ENCODE measurements at regions not wholly inside any gene's neighbourhood (a gene's known extent, or its start where the extent isn't known, plus 50 kb on each side); places are given as distances from the start of the nearest gene placed in this dataset.
A peak's percentile ranks its signal among the peaks of the same experiment; 100 is the strongest.

GRCh38 chr15:35736150-35736549, 190.2 kb upstream of the DPH6 start:
- no peak for DNase-seq

DNA sequence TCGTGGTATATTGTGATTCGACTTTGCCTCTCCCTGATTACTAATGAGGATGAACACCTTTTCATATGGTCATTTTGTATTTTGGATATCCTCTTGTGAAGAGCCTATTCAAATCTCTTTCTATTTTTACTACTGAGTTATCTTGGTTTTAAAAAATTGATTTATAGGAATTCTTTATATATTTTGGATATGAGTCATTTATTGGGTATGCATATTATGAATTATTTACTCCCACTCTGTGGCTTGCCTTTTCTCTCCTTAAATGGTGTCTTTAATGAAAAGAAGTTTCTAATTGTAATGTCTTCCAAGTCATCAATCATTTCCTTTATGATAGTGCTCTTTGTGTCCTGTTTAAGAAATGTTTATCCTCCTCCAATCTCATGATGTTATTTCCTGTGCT, 191.5 kb upstream of the DPH6 start:
- no peak for DNase-seq

GRCh38 chr15:35738370-35738769, 192.4 kb upstream of the DPH6 start:
- DNase-seq: no peak

DNA sequence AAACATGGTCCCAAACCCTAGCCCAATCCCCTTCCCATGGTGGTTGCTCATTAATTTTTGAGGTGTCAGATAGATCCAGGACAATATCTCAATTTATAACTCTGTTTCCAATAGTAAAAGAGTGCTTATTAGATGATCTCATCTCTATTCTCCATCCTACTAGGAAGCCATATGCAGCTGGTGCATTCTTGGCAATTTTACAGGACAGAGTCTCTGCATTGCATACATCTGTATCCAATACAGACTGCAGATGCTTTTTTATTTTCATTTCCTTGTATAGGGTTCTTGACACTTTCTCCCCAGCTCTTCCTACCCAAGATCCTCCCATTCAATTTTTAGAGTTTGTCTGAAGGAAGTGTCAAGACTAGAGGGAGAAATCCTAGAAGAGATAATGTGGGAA, 194.8 kb upstream of the DPH6 start:
- no peak for DNase-seq

- no peak for DNase-seq
Measured at GRCh38 chr15:35741395-35741794, 195.4 kb upstream of the DPH6 start.

DNA sequence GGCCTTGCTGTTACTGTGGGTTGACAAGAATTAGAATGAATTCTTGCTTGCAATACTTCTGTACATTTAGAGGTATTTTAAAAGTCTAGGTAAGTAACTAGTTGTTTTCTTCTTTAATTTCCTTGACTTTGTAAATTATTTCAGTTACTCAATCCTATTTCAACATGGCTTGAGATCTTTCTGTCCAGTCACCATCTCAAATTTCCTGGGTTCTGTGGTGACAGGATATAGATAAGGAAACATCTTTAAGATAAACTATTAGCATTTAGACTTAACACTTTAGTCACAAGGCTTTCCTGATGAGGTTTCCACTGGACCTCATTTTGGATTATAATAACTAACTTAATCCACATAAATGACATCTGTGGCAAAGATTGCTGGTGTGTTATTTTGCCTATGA, 195.9 kb upstream of the DPH6 start:
- DNase-seq: no peak

- DNase-seq: no peak
Measured at GRCh38 chr15:35743321-35743720, 197.4 kb upstream of the DPH6 start.

DNA sequence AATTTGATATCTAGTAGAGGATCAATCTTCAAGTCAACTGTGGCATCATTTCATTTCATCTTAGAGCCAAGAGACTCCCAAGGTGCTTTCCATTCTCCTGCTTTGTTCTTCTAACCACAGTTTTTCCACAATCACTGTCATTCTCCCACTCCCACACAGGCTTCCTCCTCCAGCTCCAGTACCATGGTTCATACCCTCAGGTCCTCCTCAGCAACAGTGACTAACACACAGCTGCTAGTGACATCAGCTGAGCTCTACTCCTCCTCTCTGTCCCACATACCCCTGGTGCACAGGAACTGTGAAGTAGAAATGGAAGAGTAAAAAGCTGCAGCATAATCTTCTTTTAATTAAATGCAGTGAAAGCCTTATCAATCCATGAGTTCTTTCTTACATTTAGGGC, 200.2 kb upstream of the DPH6 start:
- no peak for DNase-seq

GRCh38 chr15:35748105-35748504, 202.1 kb upstream of the DPH6 start:
- DNase-seq: no peak

DNA sequence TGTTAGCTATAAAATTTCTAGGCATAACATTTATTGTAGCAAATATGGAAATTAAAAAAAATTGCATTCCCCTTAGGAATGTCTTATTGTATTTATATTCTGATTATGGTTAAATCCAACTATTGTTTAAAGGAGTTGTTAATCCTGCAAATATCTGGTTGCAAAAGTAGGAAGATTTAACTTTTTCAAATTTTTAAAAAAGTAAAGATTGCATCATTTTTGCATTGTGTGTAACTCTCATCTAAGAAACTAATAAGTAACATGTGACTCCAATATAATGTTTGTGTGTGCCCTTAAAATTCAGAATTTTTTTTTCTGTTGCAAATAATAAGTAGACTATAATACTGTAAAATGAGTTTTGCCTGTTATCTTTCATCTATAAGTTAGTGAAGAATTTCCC, 204.1 kb upstream of the DPH6 start:
- DNase-seq: no peak

GRCh38 chr15:35751413-35752133, 205.6 kb upstream of the DPH6 start:
- peak; percentile 50 for DNase-seq

DNA sequence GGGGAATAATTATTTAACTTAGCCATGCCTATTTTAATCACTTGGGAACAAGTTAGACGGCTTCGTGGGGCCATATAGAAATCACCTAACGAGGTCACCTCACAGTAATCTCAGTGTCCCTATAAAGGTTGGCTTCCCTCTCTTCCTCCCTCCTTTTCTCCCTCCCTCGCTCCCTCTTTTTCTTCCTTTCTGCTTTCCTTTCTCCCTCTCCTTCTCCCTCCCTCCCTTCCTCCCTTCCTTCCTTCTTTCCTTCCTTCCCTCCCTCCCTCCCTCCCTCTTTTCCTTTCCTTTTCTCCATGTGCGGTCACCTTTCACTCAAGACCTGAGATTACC, 206.1 kb upstream of the DPH6 start:
- no peak for DNase-seq

DNA sequence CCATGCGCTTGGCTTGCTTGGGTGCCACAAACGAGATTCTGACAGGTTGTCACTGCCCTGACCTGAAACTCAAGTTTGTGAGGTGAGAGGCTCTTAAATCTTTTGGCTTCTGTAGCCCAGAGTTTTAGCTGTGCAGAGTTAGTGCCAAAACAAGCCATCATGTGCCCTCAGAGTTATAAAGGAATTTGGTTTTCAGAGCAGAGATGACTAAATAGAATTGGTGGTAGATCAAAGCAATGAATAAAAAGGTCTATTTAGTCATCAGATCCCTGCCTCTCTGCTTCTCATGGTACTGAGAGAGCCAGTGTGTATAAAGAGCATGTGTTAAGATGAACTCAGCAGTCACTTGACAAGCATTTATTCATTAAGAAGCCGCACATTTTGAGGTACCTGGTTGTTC, 207.5 kb upstream of the DPH6 start:
- DNase-seq: no peak

GRCh38 chr15:35755237-35755802, 209.4 kb upstream of the DPH6 start:
- no peak for DNase-seq

- no peak for DNase-seq
Measured at GRCh38 chr15:35756623-35757022, 210.7 kb upstream of the DPH6 start.

DNA sequence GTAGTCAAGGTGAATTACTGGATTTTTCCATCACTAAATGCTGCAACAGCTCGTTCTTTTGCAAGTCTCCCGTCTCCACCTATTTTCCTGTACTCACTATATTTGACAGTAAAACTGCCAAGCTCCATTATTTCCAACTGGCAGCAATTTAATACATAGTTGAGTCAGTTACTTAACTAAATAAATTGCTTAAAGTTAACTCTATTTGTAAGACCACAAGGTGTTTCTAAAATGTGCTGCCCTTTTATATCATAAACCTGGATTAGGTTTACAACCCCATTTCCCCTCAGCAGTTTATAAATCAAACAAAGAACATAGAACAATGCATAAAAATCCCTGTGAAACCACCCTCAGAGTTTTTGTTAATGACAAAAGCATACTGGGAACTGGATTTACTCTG, 211.4 kb upstream of the DPH6 start:
- no peak for DNase-seq

DNA sequence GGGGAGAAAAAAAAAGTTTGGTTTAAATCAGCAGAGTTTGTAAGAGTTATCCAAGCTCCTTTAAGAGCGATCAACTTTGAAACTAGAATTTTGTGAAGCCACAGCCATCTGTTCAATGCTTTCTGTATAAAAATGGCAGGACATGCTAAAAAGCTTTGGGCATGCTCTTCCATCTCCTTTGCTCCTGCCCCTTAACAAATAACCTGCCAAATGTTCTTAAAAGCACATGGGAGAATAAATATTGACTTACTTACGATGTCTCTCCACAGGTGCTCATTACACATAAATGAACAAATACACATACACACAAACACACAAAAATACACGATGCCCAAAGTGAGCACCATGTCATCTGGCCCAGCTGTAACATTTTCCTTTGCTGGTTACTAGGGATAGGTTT, 211.8 kb upstream of the DPH6 start:
- DNase-seq: no peak

DNA sequence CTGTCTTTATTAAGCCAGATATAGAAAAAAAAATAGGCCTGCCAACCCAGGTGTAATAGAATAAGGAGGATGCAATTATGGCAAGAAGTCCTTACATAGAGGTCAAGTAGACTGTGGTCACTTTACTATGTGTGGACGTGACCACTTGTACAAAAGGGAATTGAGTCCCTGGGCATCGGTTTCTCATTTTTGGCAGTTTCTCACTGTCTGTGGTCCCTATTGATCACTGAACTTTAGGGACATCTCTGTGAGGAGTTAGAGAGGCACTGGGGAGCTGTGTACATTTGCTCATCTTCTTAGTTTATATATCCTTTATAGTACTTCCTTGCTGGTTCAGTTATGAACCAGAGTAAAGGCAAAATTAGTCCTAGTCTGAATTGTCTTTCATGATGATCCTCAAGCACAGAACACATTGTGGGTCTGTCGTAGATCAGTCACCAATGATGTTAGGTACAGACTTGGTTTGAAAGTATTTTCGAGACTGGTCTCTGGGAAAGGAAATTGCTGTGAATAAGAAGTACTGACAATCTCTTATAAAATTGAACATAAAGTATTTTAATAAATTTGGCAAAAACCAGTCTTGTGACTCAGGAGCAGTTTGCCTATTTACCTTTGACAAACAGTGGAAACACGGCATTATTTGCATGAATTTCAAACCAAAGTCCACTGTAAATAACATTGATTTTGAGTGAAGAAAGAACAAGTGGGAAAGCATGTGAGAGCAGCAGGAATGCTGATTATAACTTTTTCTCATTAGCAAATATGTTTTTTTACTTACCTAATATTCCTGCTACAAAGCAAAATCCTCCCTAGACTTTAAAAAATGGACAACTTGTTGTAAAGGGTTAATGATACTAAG, 218.9 kb upstream of the DPH6 start:
- DNase-seq: no peak

DNA sequence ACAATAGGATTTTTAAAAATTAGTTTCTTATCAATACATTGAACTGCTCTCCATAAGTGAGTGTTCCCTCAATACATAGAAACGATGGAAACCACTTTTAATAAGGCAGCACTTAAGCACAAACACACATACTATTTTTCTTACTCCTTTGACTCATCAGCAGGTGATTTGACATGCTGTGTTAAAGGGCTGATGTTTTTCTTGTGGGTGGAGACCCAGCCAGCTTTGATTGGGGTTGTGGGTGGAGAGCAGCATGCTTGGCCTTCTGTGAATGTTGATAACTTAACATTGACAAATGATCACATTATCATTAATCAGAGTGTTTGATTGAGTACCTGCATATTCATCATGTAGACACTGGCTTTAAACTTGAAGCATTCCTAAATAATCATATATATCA, 223.0 kb upstream of the DPH6 start:
- DNase-seq: no peak

DNA sequence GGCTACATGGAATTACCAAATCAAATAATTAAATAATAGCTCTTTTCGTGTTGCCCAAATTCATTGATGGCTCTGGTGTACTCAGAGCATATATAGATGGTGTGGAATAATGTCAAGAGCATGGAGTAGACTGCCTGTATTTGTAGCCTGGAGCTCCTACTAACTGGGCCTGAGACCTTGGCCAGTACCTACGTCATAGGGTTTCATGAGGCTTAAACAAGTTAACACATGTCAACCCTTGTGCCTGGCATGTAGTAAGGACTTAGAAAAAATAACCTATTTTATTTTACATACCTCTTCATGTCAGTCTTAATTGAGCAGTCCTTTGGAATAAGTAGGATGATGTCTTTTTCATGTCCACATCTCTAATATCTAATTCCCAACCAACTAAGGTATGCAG, 223.7 kb upstream of the DPH6 start:
- DNase-seq: no peak

- DNase-seq: no peak
Measured at GRCh38 chr15:35771746-35772442, 225.9 kb upstream of the DPH6 start.

DNA sequence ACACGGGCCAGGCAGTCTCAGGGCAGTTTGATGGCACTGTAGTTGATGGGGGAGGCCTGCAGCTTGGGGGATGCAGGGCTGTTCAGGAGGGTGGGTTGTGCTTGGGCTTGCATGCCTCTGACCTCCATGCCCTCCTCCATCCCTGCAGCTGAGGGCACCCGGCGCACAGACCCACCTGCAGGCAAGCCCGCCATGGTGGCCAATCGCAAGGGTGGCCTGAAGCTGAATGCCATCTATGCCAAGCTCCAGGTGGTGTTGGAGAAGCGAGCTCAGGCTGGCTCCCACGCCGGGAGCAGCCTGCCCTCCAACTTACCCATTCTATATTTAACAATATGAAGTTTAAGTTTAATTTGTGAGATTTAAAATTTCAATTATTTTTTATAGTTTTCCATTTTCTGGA, 228.7 kb upstream of the DPH6 start:
- DNase-seq: no peak

GRCh38 chr15:35775471-35775870, 229.5 kb upstream of the DPH6 start:
- DNase-seq: no peak

GRCh38 chr15:35777061-35777460, 231.1 kb upstream of the DPH6 start:
- no peak for DNase-seq

Measured in NCI-H2107 (cell line).